B cell (primary cell): ENCODE measurements at regions not wholly inside any gene's neighbourhood (a gene's known extent, or its start where the extent isn't known, plus 50 kb on each side); places are given as distances from the start of the nearest gene placed in this dataset.

Source experiments
- ATAC-seq: fragments of 200-7000 bp; cut with Tn5 transposase; one replicate; pipeline ENCODE4 v1.10.0; 2021; ENCODE audit warnings: low read depth, mild to moderate bottlenecking, moderate number of reproducible peaks, moderate library complexity
- CTCF ChIA-PET: fragments of 350-600 bp; sonication (Branson Sonifier 250); formaldehyde crosslinking; loops from one replicate; lab custom pipeline; 2021; ENCODE audit warnings: antibody characterized with exemption, inconsistent platforms; lab: Charles Lee
- POLR2A ChIA-PET: fragments of 350-600 bp; sonication (Branson Sonifier 250); formaldehyde crosslinking; loops from one replicate; lab custom pipeline; 2021; ENCODE audit warnings: antibody characterized with exemption; lab: Charles Lee
- DNase-seq: peaks from one replicate; pipeline ENCODE4 v3.0.0; 2013
- H2AFZ ChIP-seq: 2 replicates; pipeline ENCODE4 v1.6.1; 2012; ENCODE audit warnings: mild to moderate bottlenecking, low read depth, low read length; ENCODE audit not compliant: insufficient read depth, poor library complexity, severe bottlenecking
- H3K27ac ChIP-seq, 2 donors: 1 replicate in 1 of 2; 2 replicates in 1 of 2; pipeline ENCODE4 v1.5.1; 2012 to 2013; ENCODE audit warnings: low read length in 2 of 2, mild to moderate bottlenecking in 2 of 2, moderate library complexity in 1 of 2
- H3K27me3 ChIP-seq, 4 experiments: fragments of 200-600 bp in 1 of 4; sonication (generic) in 1 of 4; replicated peaks in 1 of 4; 1 replicate in 2 of 4; 2 replicates in 2 of 4; pipeline versions ENCODE4 v1.6.1 to v1.7.0; 2013 to 2016; ENCODE audit warnings: low read length in 3 of 4, mild to moderate bottlenecking in 2 of 4, mixed read lengths in 1 of 4, moderate library complexity in 1 of 4; ENCODE audit not compliant: insufficient read depth in 4 of 4, control insufficient read depth in 3 of 4; ENCODE audit errors: control extremely low read depth in 1 of 4
- H3K36me3 ChIP-seq, 2 experiments: replicated peaks in 1 of 2; 1 replicate in 1 of 2; 2 replicates in 1 of 2; pipeline versions ENCODE4 v1.6.1 to v1.7.1; 2013; ENCODE audit warnings: low read length in 1 of 2; ENCODE audit not compliant: insufficient read depth in 2 of 2, control insufficient read depth in 1 of 2; ENCODE audit errors: control extremely low read depth in 1 of 2, extremely low read depth in 1 of 2
- H3K4me1 ChIP-seq, 2 donors: fragments of 200-600 bp in 1 of 2; sonication (generic) in 1 of 2; 1 replicate in 1 of 2; 2 replicates in 1 of 2; pipeline versions ENCODE4 v1.5.1 to v1.6.1; 2013 to 2017; ENCODE audit warnings: low read length in 2 of 2; ENCODE audit not compliant: control insufficient read depth in 2 of 2, insufficient read depth in 2 of 2
- H3K4me2 ChIP-seq: replicated peaks from 2 replicates; pipeline ENCODE3; 2012; ENCODE audit warnings: mild to moderate bottlenecking, low read depth, low read length; ENCODE audit not compliant: poor library complexity, severe bottlenecking
- H3K4me3 ChIP-seq, 5 experiments: fragments of 200-600 bp in 1 of 5; sonication (generic) in 1 of 5; 1 replicate in 3 of 5; 2 replicates in 2 of 5; pipeline versions ENCODE4 v1.5.1 to v1.7.0; 2011 to 2016; ENCODE audit warnings: low read length in 4 of 5, mild to moderate bottlenecking in 4 of 5, low read depth in 2 of 5, control low read depth in 1 of 5, moderate library complexity in 1 of 5; ENCODE audit not compliant: insufficient read depth in 1 of 5; ENCODE audit errors: control extremely low read depth in 1 of 5, extremely low read depth in 1 of 5
- H3K79me2 ChIP-seq: fragments of 200-600 bp; sonication (generic); one replicate; pipeline ENCODE4 v1.6.0; 2016; ENCODE audit warnings: low read length; ENCODE audit not compliant: control insufficient read depth, insufficient read depth
- H3K9ac ChIP-seq: fragments of 200-600 bp; sonication (generic); 2 replicates; pipeline ENCODE4 v1.6.1; 2017; ENCODE audit warnings: mild to moderate bottlenecking, low read length, moderate library complexity
- H3K9me3 ChIP-seq, 3 donors: one replicate each; pipeline versions ENCODE4 v1.6.1 to v1.7.1; 2013; ENCODE audit warnings: low read length in 2 of 3; ENCODE audit not compliant: control insufficient read depth in 2 of 3, insufficient read depth in 1 of 3; ENCODE audit errors: control extremely low read depth in 1 of 3
- H4K20me1 ChIP-seq: 2 replicates; pipeline ENCODE4 v1.6.0; 2012; ENCODE audit warnings: mild to moderate bottlenecking, low read length; ENCODE audit not compliant: insufficient read depth, control insufficient read depth, poor library complexity, severe bottlenecking
- H3K27ac Mint-ChIP-seq: one replicate; pipeline ENCODE4 v1.8.0; 2021; ENCODE audit warnings: mixed read lengths
- H3K27me3 Mint-ChIP-seq: one replicate; pipeline ENCODE4 v1.8.0; 2021; ENCODE audit warnings: mixed read lengths
- H3K4me1 Mint-ChIP-seq: one replicate; pipeline ENCODE4 v1.8.0; 2021; ENCODE audit warnings: mixed read lengths
- H3K4me3 Mint-ChIP-seq: one replicate; pipeline ENCODE4 v1.8.0; 2021; ENCODE audit warnings: mixed read lengths
- H3K9me3 Mint-ChIP-seq: one replicate; pipeline ENCODE4 v1.8.0; 2022; ENCODE audit warnings: mixed read lengths; ENCODE audit not compliant: insufficient read depth
- CTCF ChIP-seq: fragments of 200-600 bp; IDR thresholded peaks from one replicate; pipeline ENCODE4 v1.8.0; 2022; ENCODE audit warnings: antibody characterized with exemption, mild to moderate bottlenecking
- EZH2 ChIP-seq: IDR thresholded peaks from 2 replicates; pipeline ENCODE4 v1.6.1; 2012; ENCODE audit warnings: borderline replicate concordance, low read depth, mild to moderate bottlenecking, moderate library complexity, low read length; ENCODE audit not compliant: insufficient read depth, poor library complexity, severe bottlenecking
- WGBS: methylation state at CpG from one replicate; pipeline ENCODE4 v1.1.5; 2013; ENCODE audit warnings: missing lambda C conversion rate; ENCODE audit not compliant: insufficient coverage; 5-methylcytosine and 5-hydroxymethylcytosine counted together
- intact Hi-C: fragments of 100-400 bp; cut with micrococcal nuclease; formaldehyde crosslinking; loops from one replicate; pipeline ENCODE4 v1.10.0; 2022

DNA sequence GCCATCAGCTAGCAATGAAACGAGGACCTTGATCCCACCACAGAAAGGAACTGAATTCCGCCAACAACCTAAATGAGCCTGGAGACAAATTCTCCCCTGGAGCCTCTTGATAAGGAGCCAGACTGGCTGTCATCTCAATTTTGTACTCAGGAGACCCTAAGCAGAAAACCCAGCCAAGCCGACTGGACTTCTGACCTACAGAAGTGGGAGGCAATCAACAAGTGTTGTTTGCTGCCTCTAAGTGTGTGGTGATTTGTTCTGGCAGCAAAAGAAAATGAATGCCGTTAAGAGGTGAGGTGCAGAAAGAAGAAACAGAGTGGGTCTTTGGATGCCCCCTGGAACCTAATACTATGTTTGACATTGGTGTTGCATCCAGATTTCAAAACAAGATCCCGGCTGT lies 72.7 kb upstream of the SPATA31E1 start:
- no peak overlapping the region for H3K9ac ChIP-seq
- peaks cover 0 to 8% (median 0%) of the 10 kb centered on the region in 3 donors for H3K9me3 ChIP-seq
- no peaks in the 10 kb centered on the region for H3K4me1 ChIP-seq
- H3K27ac Mint-ChIP-seq: no peak overlapping the region
- ChIA-PET CTCF (no interaction called here), POLR2A (no interaction called here)
- H2AFZ ChIP-seq: no peak overlapping the region
- no peaks in the 10 kb centered on the region for H3K36me3 ChIP-seq
- no peak overlapping the region for H3K27ac ChIP-seq
- no peaks in the 10 kb centered on the region for H3K9me3 Mint-ChIP-seq
- no peaks in the 10 kb centered on the region for H3K79me2 ChIP-seq
- no peak for ATAC-seq
- no peaks in the 10 kb centered on the region for H4K20me1 ChIP-seq
- H3K4me3 Mint-ChIP-seq: no peak overlapping the region
- no peak overlapping the region for H3K4me3 ChIP-seq
- H3K4me1 Mint-ChIP-seq: no peaks in the 10 kb centered on the region
- intact Hi-C loops: no loop called here
- DNase-seq: no peak
- peaks cover 1% of the 10 kb centered on the region for H3K27me3 Mint-ChIP-seq
- H3K27me3 ChIP-seq: no peaks in the 10 kb centered on the region
- no peak overlapping the region for H3K4me2 ChIP-seq
- TF ChIP-seq EZH2 (no peak), CTCF (no peak)
- WGBS: 100% methylated on average over 3 of the region's 5 CpGs

DNA sequence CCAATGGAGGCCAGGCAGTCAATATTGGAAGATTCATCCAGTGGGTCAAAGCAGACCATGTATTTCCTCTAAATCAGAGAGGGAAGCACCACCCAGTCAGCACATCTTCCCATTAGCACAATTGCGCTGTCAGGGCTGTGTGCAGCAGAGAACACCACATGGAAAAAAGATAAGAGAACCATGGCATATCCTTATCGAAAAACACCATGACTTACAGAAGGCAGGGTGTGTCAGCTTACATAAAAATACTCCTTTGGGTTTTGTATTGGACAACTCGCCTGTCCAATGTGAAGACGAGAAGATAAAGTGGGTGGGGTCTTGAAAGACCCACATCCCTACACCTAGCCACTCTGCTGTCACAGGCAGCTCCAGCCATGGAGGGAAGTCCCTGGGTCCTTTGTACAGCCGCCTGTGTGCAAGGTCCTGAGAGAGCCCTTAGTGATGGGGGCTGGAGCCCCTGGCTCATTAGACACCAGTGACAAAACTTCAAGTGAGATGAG lies 71.9 kb upstream of the SPATA31E1 start:
- H3K27ac ChIP-seq: no peak overlapping the region
- H3K27me3 Mint-ChIP-seq: peaks cover 4% of the 10 kb centered on the region

More for the DNA sequence above, 71.9 kb upstream of the SPATA31E1 start:
- Histone ChIP-seq H2AFZ (no peak overlapping the region), H3K4me1 (no peaks in the 10 kb centered on the region), H4K20me1 (no peaks in the 10 kb centered on the region), H3K9me3 (peaks cover 0 to 8% (median 0%) of the 10 kb centered on the region in 3 donors), H3K4me2 (no peak overlapping the region), H3K36me3 (no peaks in the 10 kb centered on the region), H3K9ac (no peak overlapping the region), H3K79me2 (no peaks in the 10 kb centered on the region), H3K4me3 (no peak overlapping the region), H3K27me3 (no peaks in the 10 kb centered on the region)
- ChIA-PET CTCF (no interaction called here), POLR2A (no interaction called here)
- TF ChIP-seq EZH2 (no peak), CTCF (no peak)
- no peak for ATAC-seq
- Mint-ChIP-seq H3K4me3 (no peak overlapping the region), H3K4me1 (no peaks in the 10 kb centered on the region), H3K9me3 (no peaks in the 10 kb centered on the region), H3K27ac (no peak overlapping the region)
- intact Hi-C loops: no loop called here
- WGBS: 90% methylated on average over 2 of the region's 5 CpGs
- DNase-seq: no peak
